SK-N-SH (cell line): ENCODE measurements at regions not wholly inside any gene's neighbourhood (a gene's known extent, or its start where the extent isn't known, plus 50 kb on each side); places are given as distances from the start of the nearest gene placed in this dataset.

Experiments used
- MXI1 ChIP-seq: IDR thresholded peaks from 2 replicates; pipeline ENCODE4 v1.6.1; 2012; ENCODE audit warnings: mild to moderate bottlenecking, low read depth, low read length, improper control_type of control experiment
- SMC3 ChIP-seq: IDR thresholded peaks from 2 replicates; pipeline ENCODE4 v1.6.1; 2012; ENCODE audit warnings: low read depth, low read length, improper control_type of control experiment

DNA sequence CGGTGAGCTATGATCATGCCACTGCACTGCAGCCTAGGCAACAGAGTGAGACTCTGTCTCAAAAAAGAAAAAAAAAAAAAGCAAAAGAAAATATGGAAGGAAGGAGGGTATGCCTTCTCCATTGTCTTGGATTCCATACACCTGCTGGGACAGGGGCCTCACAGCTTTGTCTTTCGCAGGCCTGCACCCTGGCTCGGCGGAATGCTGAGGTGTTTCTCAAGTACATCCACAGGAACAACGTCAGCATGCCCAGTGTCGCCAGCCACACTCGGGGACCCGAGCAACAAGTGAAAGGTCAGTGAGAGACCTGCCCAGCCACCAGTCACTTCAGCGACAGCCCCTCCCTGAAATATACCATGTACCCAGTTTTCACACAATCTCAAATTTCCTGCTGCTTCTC, 288.5 kb upstream of the UMPS start:
- TF ChIP-seq MXI1 (no peak), SMC3 (no peak)
